Endothelial cell of umbilical vein (primary cell): ENCODE measurements at regions not wholly inside any gene's neighbourhood (a gene's known extent, or its start where the extent isn't known, plus 50 kb on each side); places are given as distances from the start of the nearest gene placed in this dataset.

Experiments
- CTCF ChIP-seq, 2 donors: IDR thresholded peaks; 1 replicate in 1 of 2; 2 replicates in 1 of 2; pipeline ENCODE4 v1.5.1; 2011; ENCODE audit warnings: low read length in 2 of 2, mild to moderate bottlenecking in 2 of 2, moderate library complexity in 2 of 2, control low read depth in 1 of 2, inconsistent platforms in 1 of 2, low read depth in 1 of 2; ENCODE audit not compliant: insufficient read depth in 1 of 2; ENCODE audit errors: extremely low read depth in 1 of 2
- EZH2 ChIP-seq: IDR thresholded peaks from 2 replicates; pipeline ENCODE4 v1.6.1; 2012; ENCODE audit warnings: borderline replicate concordance, low read depth, mild to moderate bottlenecking, moderate library complexity, low read length, inconsistent platforms; ENCODE audit not compliant: severe bottlenecking
- GATA2 ChIP-seq: IDR thresholded peaks from 2 replicates; pipeline ENCODE4 v1.7.0; 2011; ENCODE audit warnings: low read depth, mild to moderate bottlenecking, moderate library complexity, mixed read lengths, low read length; ENCODE audit not compliant: insufficient read length, insufficient read depth
- POLR2AphosphoS5 ChIP-seq: IDR thresholded peaks from 2 replicates; pipeline ENCODE4 v1.6.1; 2012; ENCODE audit warnings: low read depth, mild to moderate bottlenecking, control low read depth, low read length, moderate library complexity; ENCODE audit not compliant: insufficient read depth

DNA sequence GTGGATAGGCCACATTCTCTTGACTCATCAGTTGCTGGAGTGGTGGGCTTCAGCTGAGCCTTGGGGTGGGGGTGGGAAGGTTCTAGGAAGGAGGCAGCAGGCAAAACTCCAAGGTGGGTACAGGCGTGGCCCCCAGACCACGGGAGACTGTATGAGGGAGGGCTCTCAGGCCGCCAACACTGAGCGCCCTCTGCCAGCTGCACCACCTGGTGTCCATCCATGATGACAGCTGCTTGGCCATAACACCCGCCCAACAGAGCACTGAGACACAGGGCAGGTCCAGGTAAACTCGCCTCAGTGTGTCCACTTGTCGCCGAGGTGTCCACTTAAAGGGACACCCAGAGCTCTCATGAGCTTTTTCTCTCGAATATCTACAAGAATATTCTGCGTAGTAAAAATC, 133.5 kb downstream of the C16orf95 start:
- TF ChIP-seq CTCF (IDR thresholded peaks at IDR 0.05; ENCODE audit: extremely low read depth in 1 of 2, insufficient read depth in 1 of 2, low read depth in 1 of 2, low read length in 2 of 2) = no peak
- TF ChIP-seq GATA2 = no peak
- no peak for TF ChIP-seq EZH2
- TF ChIP-seq POLR2AphosphoS5 = no peak
